ENCODE measurements at regions not wholly inside any gene's neighbourhood (a gene's known extent, or its start where the extent isn't known, plus 50 kb on each side); places are given as distances from the start of the nearest gene placed in this dataset.

GRCh38 chr12:38056701-38057689 lies 259.6 kb upstream of the ALG10B start:
- Histone ChIP-seq H2BK20ac (ENCODE audit: low read depth, low read length) (no peak overlapping the region), H3K4me3 (ENCODE audit: insufficient read depth, low read depth, low read length) (no peak overlapping the region), H2AFZ (replicated peaks; ENCODE audit: low read length, poor library complexity) (no peak overlapping the region), H2BK120ac (ENCODE audit: low read depth, low read length) (no peak overlapping the region), H4K91ac (ENCODE audit: insufficient read depth, low read depth, low read length) (no peak overlapping the region), H3K23ac (ENCODE audit: low read depth, low read length) (no peak overlapping the region), H3K9me3 (ENCODE audit: control insufficient read depth, insufficient read depth, low read length) (peaks cover 37% of the 10 kb centered on the region), H3K4ac (ENCODE audit: low read depth, low read length) (no peak overlapping the region), H3K56ac (ENCODE audit: extremely low read depth, insufficient read depth, low read length) (no peak overlapping the region), H3K9me1 (ENCODE audit: insufficient read depth, low read length) (no peaks in the 10 kb centered on the region), H2AK9ac (replicated peaks; ENCODE audit: low read depth, low read length, poor library complexity) (no peak overlapping the region), H3K4me1 (ENCODE audit: control insufficient read depth, insufficient read depth, low read length) (no peaks in the 10 kb centered on the region), H3K79me1 (ENCODE audit: low read depth in 1 of 2, low read length in 2 of 2) (no peaks in the 10 kb centered on the region), H3K9ac (ENCODE audit: low read depth, low read length) (no peak overlapping the region), H2BK5ac (ENCODE audit: low read depth, low read length, poor library complexity, severe bottlenecking) (no peak overlapping the region), H3K36me3 (ENCODE audit: control insufficient read depth, insufficient read depth, low read length) (no peaks in the 10 kb centered on the region), H4K5ac (ENCODE audit: low read depth, low read length) (no peak overlapping the region), H3K4me2 (ENCODE audit: low read depth, low read length) (no peak overlapping the region), H3K27me3 (ENCODE audit: control insufficient read depth, insufficient read depth, low read length) (no peaks in the 10 kb centered on the region), H3K27ac (ENCODE audit: insufficient read depth, low read length) (no peak overlapping the region), H4K20me1 (ENCODE audit: insufficient read depth, low read length) (no peaks in the 10 kb centered on the region), H3K18ac (ENCODE audit: low read depth, low read length) (no peak overlapping the region), H2AK5ac (ENCODE audit: low read depth, low read length) (no peak overlapping the region), H4K8ac (ENCODE audit: low read depth in 2 of 2, low read length in 2 of 2) (no peak overlapping the region), H2BK15ac (ENCODE audit: low read depth, low read length) (no peak overlapping the region), H3K14ac (replicated peaks; ENCODE audit: low read depth, low read length) (no peak overlapping the region)
- no TSS peak for BruUV-seq (replicated peaks)
- POLR2A ChIA-PET (ENCODE audit: unreplicated experiment): no interaction called here
- intact Hi-C loops (cut with micrococcal nuclease) (no loop called here), dilution Hi-C loops (cut with HindIII; ENCODE audit: low sequenced_read_pairs, unreplicated experiment) (no loop called here), in situ Hi-C loops (cut with MboI; ENCODE audit: low sequenced_read_pairs) (no loop called here)
- WGBS, 2 experiments (ENCODE audit: extremely low coverage in 2 of 2, insufficient read length in 1 of 2): 57% methylated on average over 6 of the region's 25 CpGs; no CpG with 5 or more reads in 1 of the 2 experiments
- DNase-seq: no peak
- CTCF ChIA-PET: no interaction called here
- ATAC-seq (ENCODE audit: low read depth): no peak
- TF ChIP-seq FOS (IDR thresholded peaks at IDR 0.05; ENCODE audit: low read depth, low read length) (no peak), MAZ (IDR thresholded peaks at IDR 0.05; ENCODE audit: borderline replicate concordance, low read depth, low read length) (no peak), CTCF (conservative IDR thresholded peaks at IDR 0.05; ENCODE audit: low read depth, low read length) (no peak), RFX5 (IDR thresholded peaks at IDR 0.05; ENCODE audit: low read depth, low read length) (no peak), NFE2L2 (IDR thresholded peaks at IDR 0.05; ENCODE audit: low read depth, low read length) (no peak), SMC3 (IDR thresholded peaks at IDR 0.05; ENCODE audit: low read depth, low read length) (no peak), CEBPB (IDR thresholded peaks at IDR 0.05; ENCODE audit: low read depth, low read length) (no peak), USF2 (IDR thresholded peaks at IDR 0.05; ENCODE audit: low read depth, low read length) (no peak), MAFK (IDR thresholded peaks at IDR 0.05; ENCODE audit: low read depth, low read length) (no peak), MXI1 (IDR thresholded peaks at IDR 0.05; ENCODE audit: borderline replicate concordance, low read depth, low read length) (no peak), RAD21 (IDR thresholded peaks at IDR 0.05; ENCODE audit: low read length) (no peak), POLR2A (IDR thresholded peaks at IDR 0.05; ENCODE audit: low read depth, low read length) (no peak), RCOR1 (IDR thresholded peaks at IDR 0.05; ENCODE audit: insufficient replicate concordance, low read length) (no peak), CHD1 (IDR thresholded peaks at IDR 0.05; ENCODE audit: low read depth, low read length) (no peak), BHLHE40 (IDR thresholded peaks at IDR 0.05; ENCODE audit: low read depth, low read length) (no peak)
